GM06990 (cell line): ENCODE measurements at regions not wholly inside any gene's neighbourhood (a gene's known extent, or its start where the extent isn't known, plus 50 kb on each side); places are given as distances from the start of the nearest gene placed in this dataset.

Experiments
- DNase-seq: peaks from one replicate; pipeline ENCODE4 v3.0.0-alpha.2; 2011; ENCODE audit not compliant: insufficient read length; ENCODE audit errors: extremely low read depth
- H3K27me3 ChIP-seq: replicated peaks from 2 replicates; pipeline ENCODE4 v1.6.0; 2011; ENCODE audit warnings: low read length; ENCODE audit not compliant: control insufficient read depth, insufficient read depth
- H3K36me3 ChIP-seq: 2 replicates; pipeline ENCODE4 v1.5.1; 2011; ENCODE audit warnings: low read length; ENCODE audit not compliant: control insufficient read depth, insufficient read depth
- H3K4me3 ChIP-seq: replicated peaks from 2 replicates; pipeline ENCODE4 v1.5.1; 2011; ENCODE audit warnings: low read depth, mild to moderate bottlenecking, control low read depth, low read length
- TF ChIP-seq, protein P1 (sequence below): IDR thresholded peaks from 2 replicates; pipeline ENCODE4 v1.5.1; 2011; ENCODE audit warnings: low read length, control low read depth, mild to moderate bottlenecking, inconsistent platforms; ENCODE audit not compliant: insufficient read depth, poor library complexity, severe bottlenecking

- Histone ChIP-seq H3K27me3 (no peaks in the 10 kb centered on the region), H3K36me3 (no peaks in the 10 kb centered on the region), H3K4me3 (no peak overlapping the region)
- TF ChIP-seq, protein P1, sequence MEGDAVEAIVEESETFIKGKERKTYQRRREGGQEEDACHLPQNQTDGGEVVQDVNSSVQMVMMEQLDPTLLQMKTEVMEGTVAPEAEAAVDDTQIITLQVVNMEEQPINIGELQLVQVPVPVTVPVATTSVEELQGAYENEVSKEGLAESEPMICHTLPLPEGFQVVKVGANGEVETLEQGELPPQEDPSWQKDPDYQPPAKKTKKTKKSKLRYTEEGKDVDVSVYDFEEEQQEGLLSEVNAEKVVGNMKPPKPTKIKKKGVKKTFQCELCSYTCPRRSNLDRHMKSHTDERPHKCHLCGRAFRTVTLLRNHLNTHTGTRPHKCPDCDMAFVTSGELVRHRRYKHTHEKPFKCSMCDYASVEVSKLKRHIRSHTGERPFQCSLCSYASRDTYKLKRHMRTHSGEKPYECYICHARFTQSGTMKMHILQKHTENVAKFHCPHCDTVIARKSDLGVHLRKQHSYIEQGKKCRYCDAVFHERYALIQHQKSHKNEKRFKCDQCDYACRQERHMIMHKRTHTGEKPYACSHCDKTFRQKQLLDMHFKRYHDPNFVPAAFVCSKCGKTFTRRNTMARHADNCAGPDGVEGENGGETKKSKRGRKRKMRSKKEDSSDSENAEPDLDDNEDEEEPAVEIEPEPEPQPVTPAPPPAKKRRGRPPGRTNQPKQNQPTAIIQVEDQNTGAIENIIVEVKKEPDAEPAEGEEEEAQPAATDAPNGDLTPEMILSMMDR, result no peak
- no peak for DNase-seq
These were observed 83.2 kb upstream of the NUDT12 start for GRCh38 chr5:103645816-103646215.

GRCh38 chr5:103638979-103639378 lies 76.4 kb upstream of the NUDT12 start:
- Histone ChIP-seq H3K27me3 (no peaks in the 10 kb centered on the region), H3K36me3 (no peaks in the 10 kb centered on the region), H3K4me3 (no peak overlapping the region)
- no peak for DNase-seq
- TF ChIP-seq, protein P1, result no peak

DNA sequence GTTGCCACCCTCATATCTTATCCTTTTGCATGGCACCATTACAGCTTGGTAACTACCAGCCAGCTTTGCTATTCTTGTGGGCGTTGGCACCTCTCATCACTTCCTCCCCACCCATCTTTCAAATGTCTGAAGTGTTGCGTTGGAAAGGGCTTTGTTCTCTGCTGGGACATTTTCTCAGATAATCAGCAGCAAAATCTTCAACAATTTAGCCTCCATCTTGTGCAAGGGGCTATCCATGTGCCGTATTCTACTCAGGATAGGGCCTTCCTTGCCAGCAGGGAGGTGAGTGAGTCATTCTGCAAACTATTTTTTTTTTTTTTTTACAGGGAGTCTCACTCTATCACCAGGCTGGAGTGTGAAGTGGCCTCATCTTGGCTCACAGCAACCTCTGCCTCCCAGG lies 62.1 kb upstream of the NUDT12 start:
- no peak overlapping the region for H3K4me3 ChIP-seq
- no peak for DNase-seq

DNA sequence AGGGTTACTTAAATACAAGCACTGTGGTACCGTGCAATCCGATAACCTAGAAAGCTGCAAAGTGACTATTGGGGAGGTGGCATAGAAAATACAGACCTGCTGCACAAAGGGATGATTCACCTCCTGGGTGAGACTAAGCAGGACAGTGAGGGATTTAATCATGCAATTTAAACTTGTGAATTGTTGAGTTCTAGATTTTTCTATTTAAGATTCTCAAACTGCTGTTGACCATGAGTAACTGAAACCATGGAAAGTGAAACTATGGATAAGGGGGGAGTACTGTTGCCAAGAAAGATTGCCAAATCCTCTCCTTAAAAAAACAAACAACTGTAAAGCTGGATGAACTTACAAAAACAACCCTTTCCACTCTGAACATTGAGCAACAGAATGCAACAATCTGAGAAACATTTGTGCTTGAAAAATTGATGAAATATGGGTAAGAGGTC lies 61.5 kb upstream of the NUDT12 start:
- Histone ChIP-seq H3K36me3 (no peaks in the 10 kb centered on the region), H3K4me3 (no peak overlapping the region), H3K27me3 (no peaks in the 10 kb centered on the region)
- TF ChIP-seq, protein P1, result no peak
- DNase-seq, result no peak

More for the DNA sequence above, 62.1 kb upstream of the NUDT12 start:
- Histone ChIP-seq H3K36me3 (no peaks in the 10 kb centered on the region), H3K27me3 (no peaks in the 10 kb centered on the region)
- TF ChIP-seq, protein P1, result no peak

GRCh38 chr5:103623425-103623824 lies 60.8 kb upstream of the NUDT12 start:
- no peak overlapping the region for H3K4me3 ChIP-seq
- no peak for DNase-seq
- H3K36me3 ChIP-seq, result no peaks in the 10 kb centered on the region
- no peaks in the 10 kb centered on the region for H3K27me3 ChIP-seq
- TF ChIP-seq, protein P1, result no peak

DNA sequence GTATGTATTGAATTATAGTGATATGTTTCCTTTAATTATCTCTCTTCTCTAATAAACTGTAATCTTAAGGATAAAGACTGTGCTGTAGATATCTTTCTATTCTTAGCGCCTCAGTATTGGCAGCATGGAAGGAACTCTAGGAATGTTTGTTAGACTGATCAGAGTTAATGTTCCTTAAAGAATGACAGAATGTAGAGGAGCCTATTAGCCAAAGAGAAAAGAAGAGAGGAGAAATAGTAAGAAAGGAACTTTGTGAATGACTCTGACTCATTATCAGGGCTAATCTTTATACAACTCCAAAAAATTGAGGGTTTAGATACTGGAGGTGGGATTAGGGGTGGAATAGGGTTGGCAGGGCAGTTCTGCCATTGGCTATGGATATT lies 59.0 kb upstream of the NUDT12 start:
- H3K4me3 ChIP-seq, result no peak overlapping the region

More for the DNA sequence above, 59.0 kb upstream of the NUDT12 start:
- no peak for DNase-seq
- no peaks in the 10 kb centered on the region for H3K27me3 ChIP-seq
- TF ChIP-seq, protein P1, result no peak
- H3K36me3 ChIP-seq, result no peaks in the 10 kb centered on the region
